Lower lobe of right lung (tissue), 2 donors: ENCODE measurements at regions not wholly inside any gene's neighbourhood (a gene's known extent, or its start where the extent isn't known, plus 50 kb on each side); places are given as distances from the start of the nearest gene placed in this dataset.

Experiments
- ATAC-seq, 2 donors: fragments of 200-7000 bp; cut with Tn5 transposase; one replicate each; pipeline ENCODE4 v1.9.1; 2020 to 2022; ENCODE audit warnings: mild to moderate bottlenecking in 2 of 2, moderate library complexity in 2 of 2
- DNase-seq: peaks from one replicate; pipeline ENCODE4 v3.0.0-alpha.2; 2020
- H3K27ac ChIP-seq: fragments of 200-600 bp; one replicate; pipeline ENCODE4 v1.8.0; 2022
- H3K27me3 ChIP-seq: fragments of 200-600 bp; one replicate; pipeline ENCODE4 v1.8.0; 2022; ENCODE audit warnings: low read depth
- H3K36me3 ChIP-seq: fragments of 200-600 bp; one replicate; pipeline ENCODE4 v1.8.0; 2022; ENCODE audit warnings: mild to moderate bottlenecking
- H3K4me1 ChIP-seq: fragments of 200-600 bp; one replicate; pipeline ENCODE4 v1.8.0; 2022
- H3K4me3 ChIP-seq: fragments of 200-600 bp; one replicate; pipeline ENCODE4 v1.8.0; 2022; ENCODE audit warnings: mild to moderate bottlenecking
- H3K9me3 ChIP-seq: fragments of 200-600 bp; one replicate; pipeline ENCODE4 v1.8.0; 2022
- CTCF ChIP-seq: fragments of 200-600 bp; IDR thresholded peaks from one replicate; pipeline ENCODE4 v1.8.0; 2022; ENCODE audit warnings: antibody characterized with exemption, mild to moderate bottlenecking
- intact Hi-C: fragments of 100-400 bp; cut with DNase I; formaldehyde crosslinking; loops from one replicate; pipeline ENCODE4 v1.11.0; 2022
- donor health status: DM: no; HTN: yes; CAD: no; lungs with severe emphysema.

GRCh38 chr15:26145796-26146195, 282.7 kb upstream of the ATP10A start:
- H3K4me1 ChIP-seq, result no peaks in the 10 kb centered on the region
- DNase-seq (no peak), ATAC-seq (no peak)
- no peak for TF ChIP-seq CTCF
- H3K27me3 ChIP-seq, result peaks cover 4% of the 10 kb centered on the region
- H3K4me3 ChIP-seq, result no peak overlapping the region
- H3K36me3 ChIP-seq, result no peaks in the 10 kb centered on the region
- no peaks in the 10 kb centered on the region for H3K9me3 ChIP-seq
- no peak overlapping the region for H3K27ac ChIP-seq
- intact Hi-C loops, result no loop called here

- H3K9me3 ChIP-seq, result no peaks in the 10 kb centered on the region
- TF ChIP-seq CTCF, result no peak
- H3K27ac ChIP-seq, result no peak overlapping the region
- peaks cover 4% of the 10 kb centered on the region for H3K27me3 ChIP-seq
- intact Hi-C loops, result no loop called here
- no peak overlapping the region for H3K4me3 ChIP-seq
- H3K4me1 ChIP-seq, result no peaks in the 10 kb centered on the region
- ATAC-seq (no peak), DNase-seq (no peak)
- H3K36me3 ChIP-seq, result no peaks in the 10 kb centered on the region
Observed at GRCh38 chr15:26144836-26145235, 281.7 kb upstream of the ATP10A start.

- peaks cover 4% of the 10 kb centered on the region for H3K27me3 ChIP-seq
- no peak for TF ChIP-seq CTCF
- intact Hi-C loops, result no loop called here
Observed at GRCh38 chr15:26143221-26143620, 280.1 kb upstream of the ATP10A start.

GRCh38 chr15:26134812-26135211, 271.7 kb upstream of the ATP10A start:
- Histone ChIP-seq H3K36me3 (no peaks in the 10 kb centered on the region), H3K27me3 (peaks cover 4% of the 10 kb centered on the region), H3K4me3 (no peak overlapping the region), H3K27ac (no peak overlapping the region), H3K9me3 (no peaks in the 10 kb centered on the region), H3K4me1 (no peaks in the 10 kb centered on the region)
- DNase-seq (no peak), ATAC-seq (no peak)
- intact Hi-C loops, result no loop called here
- no peak for TF ChIP-seq CTCF

More at GRCh38 chr15:26143221-26143620, 280.1 kb upstream of the ATP10A start:
- no peaks in the 10 kb centered on the region for H3K36me3 ChIP-seq
- H3K27ac ChIP-seq, result no peak overlapping the region
- DNase-seq (no peak), ATAC-seq (no peak)
- H3K4me1 ChIP-seq, result no peaks in the 10 kb centered on the region
- no peaks in the 10 kb centered on the region for H3K9me3 ChIP-seq
- H3K4me3 ChIP-seq, result no peak overlapping the region

GRCh38 chr15:26134152-26134551, 271.0 kb upstream of the ATP10A start:
- Histone ChIP-seq H3K27ac (no peak overlapping the region), H3K27me3 (peaks cover 4% of the 10 kb centered on the region), H3K36me3 (no peaks in the 10 kb centered on the region), H3K4me3 (no peak overlapping the region), H3K9me3 (no peaks in the 10 kb centered on the region), H3K4me1 (no peaks in the 10 kb centered on the region)
- no peak for TF ChIP-seq CTCF
- intact Hi-C loops, result no loop called here
- DNase-seq (no peak), ATAC-seq (no peak)

- DNase-seq (no peak), ATAC-seq (no peak)
- intact Hi-C loops, result no loop called here
- TF ChIP-seq CTCF, result no peak
- Histone ChIP-seq H3K9me3 (no peaks in the 10 kb centered on the region), H3K4me1 (no peaks in the 10 kb centered on the region), H3K36me3 (no peaks in the 10 kb centered on the region), H3K27ac (no peak overlapping the region), H3K27me3 (peaks cover 4% of the 10 kb centered on the region), H3K4me3 (no peak overlapping the region)
Observed at GRCh38 chr15:26132811-26133210, 269.7 kb upstream of the ATP10A start.
